ENCODE measurements at regions not wholly inside any gene's neighbourhood (a gene's known extent, or its start where the extent isn't known, plus 50 kb on each side); places are given as distances from the start of the nearest gene placed in this dataset.

DNA sequence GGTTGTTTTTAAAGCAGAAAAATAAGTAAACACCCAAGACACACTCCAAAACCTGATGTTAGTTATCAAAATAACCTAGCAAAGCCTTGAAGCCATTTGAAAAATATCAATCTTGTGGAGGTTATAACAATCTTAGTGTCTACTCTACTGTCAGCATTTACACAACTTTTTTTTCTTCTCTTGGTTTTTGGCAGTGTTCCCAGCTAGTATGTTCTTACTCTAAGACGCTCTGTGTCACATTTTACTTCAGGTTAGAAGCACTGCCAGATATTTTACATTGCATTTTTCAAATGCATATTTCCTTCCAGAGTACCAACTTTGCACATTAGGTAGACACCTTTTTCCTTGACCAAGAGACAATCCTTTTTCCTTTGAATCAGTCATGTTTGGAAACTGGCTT is 114.0 kb upstream of the INPP4B start:
- TF ChIP-seq, protein P1, sequence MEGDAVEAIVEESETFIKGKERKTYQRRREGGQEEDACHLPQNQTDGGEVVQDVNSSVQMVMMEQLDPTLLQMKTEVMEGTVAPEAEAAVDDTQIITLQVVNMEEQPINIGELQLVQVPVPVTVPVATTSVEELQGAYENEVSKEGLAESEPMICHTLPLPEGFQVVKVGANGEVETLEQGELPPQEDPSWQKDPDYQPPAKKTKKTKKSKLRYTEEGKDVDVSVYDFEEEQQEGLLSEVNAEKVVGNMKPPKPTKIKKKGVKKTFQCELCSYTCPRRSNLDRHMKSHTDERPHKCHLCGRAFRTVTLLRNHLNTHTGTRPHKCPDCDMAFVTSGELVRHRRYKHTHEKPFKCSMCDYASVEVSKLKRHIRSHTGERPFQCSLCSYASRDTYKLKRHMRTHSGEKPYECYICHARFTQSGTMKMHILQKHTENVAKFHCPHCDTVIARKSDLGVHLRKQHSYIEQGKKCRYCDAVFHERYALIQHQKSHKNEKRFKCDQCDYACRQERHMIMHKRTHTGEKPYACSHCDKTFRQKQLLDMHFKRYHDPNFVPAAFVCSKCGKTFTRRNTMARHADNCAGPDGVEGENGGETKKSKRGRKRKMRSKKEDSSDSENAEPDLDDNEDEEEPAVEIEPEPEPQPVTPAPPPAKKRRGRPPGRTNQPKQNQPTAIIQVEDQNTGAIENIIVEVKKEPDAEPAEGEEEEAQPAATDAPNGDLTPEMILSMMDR (IDR thresholded peaks at IDR 0.05; ENCODE audit: control extremely low read depth, extremely low read depth, low read depth, missing control alignments) = no peak
- no peak for DNase-seq (ENCODE audit: extremely low spot score)
- ChIA-PET POLR2A (no interaction called here), CTCF (no interaction called here)

DNA sequence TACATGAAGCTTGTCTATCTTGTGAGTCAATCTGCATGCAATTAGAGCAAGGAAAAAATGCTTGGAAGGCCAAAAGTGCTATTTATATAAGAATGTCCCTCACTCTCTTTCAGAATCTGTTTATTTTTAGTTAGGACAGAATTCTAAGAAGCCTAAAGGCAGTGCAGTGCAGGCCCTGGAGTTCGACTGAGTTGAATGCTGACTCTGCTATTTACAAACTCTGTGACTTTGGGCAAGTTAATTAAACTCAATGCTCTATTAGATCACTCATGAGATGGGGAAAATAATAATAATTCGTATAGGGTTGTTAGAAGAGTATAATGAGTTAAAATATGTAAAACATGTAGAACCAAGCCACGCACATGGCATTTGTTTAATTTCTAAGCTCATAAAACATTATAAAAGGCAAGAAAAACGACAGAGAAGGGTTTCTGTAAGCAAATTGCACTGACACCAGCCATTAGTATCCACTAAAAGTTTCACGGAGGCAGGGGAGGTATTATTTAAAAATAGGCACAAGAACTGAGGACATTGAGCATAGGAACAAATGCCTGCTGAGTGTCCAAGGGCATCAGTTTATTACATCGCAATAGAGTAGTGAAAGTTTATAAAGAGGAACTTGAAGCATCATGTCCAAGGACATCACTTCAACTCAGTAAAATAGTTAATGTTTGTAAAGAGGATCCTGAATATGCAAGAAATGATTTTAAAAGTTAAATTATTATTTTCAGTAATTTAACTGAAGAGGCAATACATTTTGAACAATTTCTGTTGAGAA is 115.0 kb upstream of the INPP4B start:
- TF ChIP-seq, protein P1 (IDR thresholded peaks at IDR 0.05; ENCODE audit: control extremely low read depth, extremely low read depth, low read depth, missing control alignments) = no peak
- ChIA-PET CTCF (interaction anchor here (1.0 kb wide), 1 partner anchor 130 kb away, joined by 3 read pairs; no protein-coding TSS in a partner anchor), POLR2A (no interaction called here)
- no peak for DNase-seq (ENCODE audit: extremely low spot score)

DNA sequence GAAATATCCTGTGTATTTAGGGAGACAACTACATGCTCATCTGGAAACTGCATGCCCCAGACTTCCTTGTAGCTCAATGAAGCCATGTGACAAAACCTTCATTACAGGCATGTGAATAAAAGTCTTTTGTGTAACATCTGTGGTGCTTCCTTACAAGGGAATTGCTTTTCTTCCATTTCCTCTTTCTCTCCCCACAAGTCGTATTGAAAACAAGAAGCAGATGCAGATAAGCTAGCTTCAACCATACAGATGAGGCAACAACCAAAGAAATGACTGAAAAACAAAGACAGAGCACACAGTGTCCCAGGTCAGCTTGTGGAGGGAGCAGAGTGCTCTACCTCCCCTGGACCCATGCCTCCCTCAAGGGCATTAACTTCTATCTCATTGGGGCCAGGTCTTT is 115.8 kb upstream of the INPP4B start:
- CTCF ChIA-PET = interaction anchor here (1.0 kb wide), 1 partner anchor 129 kb away, joined by 3 read pairs; no protein-coding TSS in a partner anchor
- DNase-seq (ENCODE audit: extremely low spot score) = peak; percentile 5
- TF ChIP-seq, protein P1 (IDR thresholded peaks at IDR 0.05; ENCODE audit: control extremely low read depth, extremely low read depth, low read depth, missing control alignments) = no peak
- POLR2A ChIA-PET = no interaction called here

DNA sequence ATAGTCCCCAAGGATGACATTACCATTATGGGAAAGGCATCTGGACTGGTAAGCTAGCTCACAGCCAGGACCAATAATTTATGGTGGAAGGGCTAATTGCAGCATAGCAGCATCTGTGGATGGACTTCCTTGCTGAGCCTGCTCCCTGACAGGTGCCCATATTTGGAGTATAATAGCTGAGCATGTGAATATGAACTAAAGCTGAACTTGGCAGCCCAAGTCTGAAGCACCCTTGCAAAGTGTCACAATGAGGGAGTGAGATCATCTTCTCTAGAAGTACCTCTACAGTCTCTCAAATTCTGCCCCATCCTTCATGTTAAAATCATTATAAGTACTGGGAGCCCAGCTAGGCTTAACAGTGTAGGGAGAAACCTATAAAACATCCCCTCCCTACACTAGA is 128.2 kb upstream of the INPP4B start:
- ChIA-PET POLR2A (no interaction called here), CTCF (interaction anchor here (0.9 to 2.1 kb wide), 2 partner anchors 9 to 11 kb away, joined by 3 to 5 read pairs; no protein-coding TSS in a partner anchor)
- DNase-seq (ENCODE audit: extremely low spot score) = no peak
- TF ChIP-seq, protein P1 (IDR thresholded peaks at IDR 0.05; ENCODE audit: control extremely low read depth, extremely low read depth, low read depth, missing control alignments) = no peak

DNA sequence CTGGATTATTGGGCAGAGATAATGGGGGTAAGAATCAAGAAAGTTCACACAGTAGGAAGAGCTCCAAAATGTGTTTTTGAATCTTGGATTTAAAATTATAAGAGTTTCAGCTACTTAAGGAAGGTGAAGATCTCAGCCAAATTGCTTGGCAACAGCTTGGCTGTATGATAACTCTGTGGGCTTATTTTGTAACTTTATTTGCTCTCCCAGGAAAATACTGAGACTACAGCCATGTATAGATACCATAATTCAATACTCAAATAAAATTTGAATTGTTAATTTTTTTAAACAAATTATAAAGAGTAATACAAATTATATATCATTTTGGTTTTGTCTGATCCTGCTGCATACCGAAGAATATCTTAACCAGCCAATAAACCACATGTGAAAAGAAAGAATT is 129.5 kb upstream of the INPP4B start:
- TF ChIP-seq, protein P1 (IDR thresholded peaks at IDR 0.05; ENCODE audit: control extremely low read depth, extremely low read depth, low read depth, missing control alignments) = no peak
- no peak for DNase-seq (ENCODE audit: extremely low spot score)
- CTCF ChIA-PET = no interaction called here
- POLR2A ChIA-PET = no interaction called here

DNA sequence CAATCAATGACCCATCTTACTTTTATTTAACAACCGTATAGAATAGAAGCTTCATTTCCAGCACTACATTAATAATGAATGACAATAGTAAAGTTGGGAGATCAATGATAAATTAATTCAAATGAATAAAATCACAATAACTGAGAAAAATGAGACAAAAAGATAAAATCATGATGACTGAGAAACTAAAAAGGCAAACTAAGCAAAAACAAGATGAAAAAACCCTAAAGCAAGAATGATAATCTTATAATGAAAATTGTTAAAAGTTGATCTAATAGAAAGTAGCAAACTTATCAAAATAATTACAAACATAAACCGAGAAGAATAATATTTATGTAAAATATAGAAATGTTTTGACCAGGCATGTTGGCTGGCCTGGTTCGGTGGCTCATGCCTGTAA is 130.4 kb upstream of the INPP4B start:
- TF ChIP-seq, protein P1 (IDR thresholded peaks at IDR 0.05; ENCODE audit: control extremely low read depth, extremely low read depth, low read depth, missing control alignments) = no peak
- POLR2A ChIA-PET = no interaction called here
- CTCF ChIA-PET = no interaction called here

More for the DNA sequence above, 130.4 kb upstream of the INPP4B start:
- DNase-seq (ENCODE audit: extremely low spot score) = no peak

Data from GM10248 (cell line).